Stimulated activated CD4-positive, alpha-beta T cell treated with anti-CD3 and anti-CD28 coated beads, Interleukin-4, amount 100 ng/mL, for 24 hours (primary cell): ENCODE measurements at regions not wholly inside any gene's neighbourhood (a gene's known extent, or its start where the extent isn't known, plus 50 kb on each side); places are given as distances from the start of the nearest gene placed in this dataset.

Source experiments
- DNase-seq: peaks from one replicate; pipeline ENCODE4 v3.0.0-alpha.2; 2020

DNA sequence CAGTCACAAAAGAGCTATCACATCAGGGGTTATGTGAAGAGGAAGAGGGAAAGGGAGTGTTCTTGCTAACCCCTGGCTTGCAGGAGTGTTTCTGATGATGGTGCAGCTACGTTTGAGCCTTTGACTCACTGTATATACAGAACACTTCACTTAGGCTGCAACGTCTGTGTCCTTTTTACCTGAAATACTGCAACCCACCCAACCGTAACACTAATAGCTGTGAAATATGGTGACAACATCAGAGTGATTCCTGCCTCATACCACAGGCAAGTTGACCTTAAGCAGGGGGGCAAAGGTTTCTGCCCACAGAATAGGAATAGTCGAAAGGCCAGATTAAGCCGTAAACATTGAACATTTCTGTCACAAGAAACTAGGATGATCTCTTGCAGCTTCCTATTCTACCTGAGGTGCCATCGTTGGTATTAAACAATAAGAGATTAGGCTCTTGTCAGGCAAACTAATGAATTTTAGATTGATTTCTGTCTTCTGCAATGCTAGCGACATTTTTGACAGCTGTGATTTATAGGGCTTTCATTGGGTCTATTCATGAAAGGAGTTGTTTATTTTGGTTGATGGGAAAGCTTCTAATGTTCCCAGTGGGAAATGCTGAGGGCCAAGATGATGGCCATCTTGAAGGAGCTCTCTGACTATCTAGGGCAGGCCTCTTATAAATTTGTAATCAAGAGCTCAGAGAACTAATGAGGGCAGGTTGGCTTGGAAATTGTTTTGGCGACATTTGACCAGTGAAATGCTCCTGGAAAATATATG is 316.8 kb downstream of the PIK3C3 start:
- DNase-seq = no peak

GRCh38 chr18:42274488-42275137 is 319.6 kb downstream of the PIK3C3 start:
- DNase-seq = no peak

DNA sequence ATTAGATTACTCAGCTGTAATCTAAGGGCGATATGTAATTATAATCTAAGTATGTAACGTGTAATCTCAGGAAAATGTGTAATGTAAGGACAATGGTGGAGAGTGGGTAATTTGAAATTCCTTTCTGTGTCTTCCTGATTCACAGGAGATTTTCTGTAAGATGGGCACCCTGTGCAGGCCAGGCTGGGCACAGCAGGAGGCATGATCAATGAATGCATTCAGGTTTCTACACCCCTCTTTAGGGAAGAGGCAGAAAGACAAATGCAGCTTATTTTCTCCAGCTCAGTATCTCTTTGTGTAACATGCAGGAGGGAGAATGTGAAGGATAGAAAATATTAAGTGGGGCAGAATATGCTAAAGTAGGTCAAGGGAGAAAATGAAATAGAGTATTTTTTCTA is 320.1 kb downstream of the PIK3C3 start:
- DNase-seq = no peak

GRCh38 chr18:42275949-42276730 is 321.1 kb downstream of the PIK3C3 start:
- DNase-seq = no peak

DNA sequence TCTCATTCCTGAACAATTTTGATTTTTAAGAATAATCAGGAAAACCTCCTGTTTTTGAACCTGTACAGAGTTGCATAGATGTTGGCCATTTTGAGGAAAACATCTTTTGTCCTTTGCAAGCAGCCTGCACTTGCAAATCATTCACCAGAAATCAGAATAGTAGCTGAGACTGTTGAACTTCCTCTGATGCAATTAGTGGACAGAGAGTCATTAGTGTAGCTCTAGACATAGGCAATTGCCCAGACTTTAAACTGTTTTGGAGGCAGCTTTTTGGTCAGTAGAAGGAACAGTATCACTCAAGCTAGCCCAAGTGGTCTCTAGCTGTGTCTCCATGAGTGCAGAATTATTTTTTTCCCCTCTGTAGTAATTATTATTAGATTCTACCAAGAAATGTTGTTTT is 326.1 kb downstream of the PIK3C3 start:
- no peak for DNase-seq

DNA sequence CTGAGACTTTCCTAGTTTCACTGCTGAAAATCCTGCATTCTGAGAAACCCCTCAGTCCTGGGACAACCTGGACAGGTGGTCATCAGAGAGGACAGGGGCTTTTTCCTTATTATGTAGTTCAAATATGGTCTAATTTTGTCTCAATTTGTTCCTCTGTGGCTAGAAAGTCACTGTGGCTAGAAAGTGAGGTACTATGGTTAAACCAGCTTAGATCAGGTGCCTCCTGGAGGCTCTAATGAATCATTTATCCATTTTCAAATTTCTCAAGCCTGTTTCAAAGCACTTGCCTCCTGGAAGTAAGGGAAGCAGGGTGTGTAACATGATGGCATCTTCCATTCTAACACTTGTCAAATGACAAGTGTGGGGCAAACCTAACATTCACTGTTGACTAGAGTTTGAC is 326.8 kb downstream of the PIK3C3 start:
- no peak for DNase-seq

DNA sequence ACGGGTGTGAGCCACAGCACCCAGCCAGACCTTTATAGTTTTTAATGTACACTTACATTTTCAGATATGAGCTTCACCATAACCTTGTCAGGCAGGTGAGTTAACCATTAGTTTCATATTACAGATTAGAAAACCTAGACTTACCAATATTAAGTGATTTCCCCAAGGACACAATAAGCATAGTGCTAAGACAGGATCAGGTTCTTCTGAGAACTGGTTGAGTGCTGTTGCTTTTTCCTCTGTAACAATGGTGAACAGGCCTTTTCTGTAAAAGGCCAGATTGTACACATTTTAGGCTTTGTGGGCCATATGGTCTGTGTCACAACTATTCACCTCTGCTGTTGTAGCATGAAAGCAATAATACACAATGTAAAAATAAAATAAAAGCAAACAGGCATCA is 332.0 kb downstream of the PIK3C3 start:
- no peak for DNase-seq

DNA sequence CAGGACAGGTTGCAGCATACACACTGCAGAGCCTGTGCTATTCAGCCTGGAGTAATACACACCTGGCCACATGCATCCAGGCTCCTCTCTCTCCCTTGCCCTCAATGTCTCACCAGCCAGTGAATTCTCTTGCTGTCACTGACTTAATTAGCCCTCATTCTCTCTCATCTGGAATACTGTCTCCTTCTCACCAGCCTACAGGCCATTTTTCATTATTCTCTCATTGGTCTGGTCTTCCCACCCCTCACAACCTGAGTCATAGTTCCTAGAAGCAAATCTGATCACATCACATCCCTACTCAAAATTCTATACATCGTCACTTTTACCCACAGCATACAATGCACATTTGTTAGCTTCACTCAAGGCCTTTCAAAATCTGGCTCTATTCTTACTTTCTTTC is 333.1 kb downstream of the PIK3C3 start:
- no peak for DNase-seq

DNA sequence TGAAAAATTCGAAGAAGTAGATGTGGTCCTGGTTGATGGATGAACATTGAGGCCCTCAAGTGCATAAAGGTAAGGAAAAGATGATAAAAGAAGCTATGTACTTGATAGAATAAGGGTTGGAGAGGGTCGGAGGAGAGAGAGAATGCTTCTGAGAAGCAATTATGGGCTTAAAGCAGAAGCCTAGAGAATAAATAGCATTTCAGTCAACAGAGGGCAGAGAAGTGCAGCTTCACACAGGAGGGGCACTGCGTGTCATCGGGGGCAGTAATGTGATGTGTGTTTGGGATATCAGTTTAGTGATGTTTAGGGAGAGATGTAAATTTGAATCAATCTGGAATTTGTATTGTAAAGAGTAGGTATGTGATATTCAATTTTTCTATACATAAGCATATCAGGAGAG is 334.5 kb downstream of the PIK3C3 start:
- DNase-seq = no peak

- DNase-seq = no peak
Observed at GRCh38 chr18:42290318-42291307, 335.6 kb downstream of the PIK3C3 start.

DNA sequence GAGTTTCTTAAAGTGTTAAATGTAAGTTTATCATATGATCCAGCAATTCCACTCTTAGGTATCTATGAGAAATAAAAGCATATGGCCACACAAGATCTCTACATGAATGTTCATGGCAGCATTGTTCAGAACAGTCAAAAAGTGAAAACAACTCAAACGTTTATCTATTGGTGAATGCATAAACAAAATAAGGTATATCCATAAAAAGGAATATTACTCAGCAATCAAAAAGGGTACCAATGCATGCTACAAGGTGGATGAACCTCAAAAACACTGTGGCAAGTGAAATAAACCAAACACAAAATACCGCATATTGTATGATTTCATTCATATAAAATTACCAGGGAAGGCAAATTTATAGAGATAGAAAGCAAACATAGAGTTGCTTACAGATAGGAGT is 337.6 kb downstream of the PIK3C3 start:
- no peak for DNase-seq

DNA sequence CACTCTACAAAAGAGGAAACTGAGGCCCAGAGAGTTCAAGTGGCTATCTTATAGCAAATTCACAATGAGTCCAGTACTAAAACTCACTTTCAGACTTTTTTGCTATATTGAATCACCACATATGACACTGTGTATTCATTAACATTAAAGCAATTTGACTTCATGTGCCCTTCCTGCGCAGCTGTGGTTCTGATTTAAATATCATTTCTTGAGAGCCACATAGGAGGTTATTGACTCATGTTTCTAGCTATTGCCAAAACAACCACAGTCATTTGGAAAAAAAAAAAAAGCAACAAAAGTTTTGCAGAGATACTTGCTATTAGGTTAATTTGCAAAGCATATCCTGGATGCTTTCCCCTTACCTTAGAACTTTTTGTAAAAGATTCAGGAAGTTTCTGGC is 341.2 kb downstream of the PIK3C3 start:
- DNase-seq = no peak

- no peak for DNase-seq
Observed at GRCh38 chr18:42296723-42297122, 341.7 kb downstream of the PIK3C3 start.

- peak; percentile 60 for DNase-seq
Observed at GRCh38 chr18:42298759-42299675, 344.0 kb downstream of the PIK3C3 start.

- DNase-seq = no peak
Observed at GRCh38 chr18:42305869-42306593, 351.0 kb downstream of the PIK3C3 start.

- DNase-seq = no peak
Observed at GRCh38 chr18:42306594-42306980, 351.6 kb downstream of the PIK3C3 start.

- no peak for DNase-seq
Observed at GRCh38 chr18:42310956-42311355, 355.9 kb downstream of the PIK3C3 start.

DNA sequence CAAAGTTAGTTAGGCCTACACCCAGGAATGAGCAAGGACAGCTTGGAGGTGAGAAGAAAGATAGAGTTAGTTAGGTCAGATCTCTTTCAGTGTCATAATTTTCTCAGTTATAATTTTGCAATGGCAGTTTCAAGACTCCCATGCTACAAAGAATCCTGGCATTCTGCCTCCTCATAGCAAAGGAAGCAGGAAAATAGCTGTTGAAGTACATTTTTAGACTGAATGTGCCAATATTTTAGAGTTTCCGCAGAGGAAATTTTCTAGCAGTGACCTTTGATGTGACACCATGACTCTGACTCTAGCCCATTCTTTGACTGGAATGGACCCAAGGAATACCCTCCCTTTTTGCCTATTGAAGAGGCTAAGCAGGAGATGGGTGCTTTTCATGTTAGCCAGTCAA is 371.7 kb downstream of the PIK3C3 start:
- DNase-seq = no peak

DNA sequence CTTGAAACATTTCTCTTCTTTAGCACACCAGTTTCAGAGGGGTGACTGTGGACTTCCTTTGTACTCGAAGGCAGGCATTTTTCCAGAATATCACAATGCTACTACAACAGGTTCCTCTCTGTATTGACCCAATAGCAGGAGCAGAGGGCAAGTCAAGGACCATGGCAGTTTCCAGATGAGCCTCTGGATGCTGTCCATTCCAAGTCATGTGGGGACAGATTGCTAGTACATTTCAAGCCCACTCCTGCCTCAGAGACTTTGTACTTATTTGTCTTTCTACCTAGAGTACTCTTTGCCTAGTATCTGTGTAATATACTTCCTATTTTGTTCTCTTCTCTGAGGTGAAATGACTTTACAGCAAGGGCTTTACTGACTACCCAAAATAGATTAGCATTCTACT is 373.9 kb downstream of the PIK3C3 start:
- DNase-seq = no peak

DNA sequence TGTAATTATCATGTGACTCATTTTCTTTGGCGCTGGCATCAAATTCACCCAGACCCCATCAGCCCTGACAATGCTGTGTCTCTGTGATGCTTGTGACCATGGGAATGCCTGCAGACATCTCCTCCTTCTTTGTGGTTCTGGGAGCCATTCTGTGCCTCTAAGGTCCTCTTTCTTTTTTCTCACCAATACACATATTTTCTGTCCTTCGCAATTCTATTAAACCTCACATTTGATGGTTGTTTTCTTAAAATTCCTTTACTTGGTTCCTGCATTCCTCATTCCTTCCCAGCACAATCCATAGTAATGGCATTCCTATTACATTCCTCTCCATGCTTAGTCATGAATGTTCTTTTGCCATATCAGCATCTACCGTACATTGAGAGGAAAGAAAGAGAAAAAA is 375.3 kb downstream of the PIK3C3 start:
- DNase-seq = no peak

GRCh38 chr18:42333558-42333957 is 378.5 kb downstream of the PIK3C3 start:
- no peak for DNase-seq
